Esophagus muscularis mucosa (tissue), 4 donors: ENCODE measurements at regions not wholly inside any gene's neighbourhood (a gene's known extent, or its start where the extent isn't known, plus 50 kb on each side); places are given as distances from the start of the nearest gene placed in this dataset.

ENCODE experiments used
- EP300 ChIP-seq: sonication (generic); formaldehyde crosslinking; IDR thresholded peaks from one replicate; pipeline ENCODE4 v1.6.1; 2017; ENCODE audit warnings: antibody characterized with exemption
- POLR2A ChIP-seq: fragments of 450-650 bp; IDR thresholded peaks from one replicate; pipeline ENCODE4 v1.6.1; 2017; ENCODE audit warnings: antibody characterized with exemption, moderate library complexity, mild to moderate bottlenecking, low read depth
- POLR2AphosphoS5 ChIP-seq, 2 donors: sonication (generic); formaldehyde crosslinking; IDR thresholded peaks; one replicate each; pipeline ENCODE4 v1.6.1; 2017; ENCODE audit warnings: antibody characterized with exemption in 2 of 2
- TF ChIP-seq, protein P1 (sequence below), 3 experiments: fragments of 200-600 bp in 2 of 3; fragments of 450-650 bp in 1 of 3; sonication (generic) in 2 of 3; IDR thresholded peaks; one replicate each; pipeline ENCODE4 v1.5.1; 2017 to 2019; ENCODE audit warnings: antibody characterized with exemption in 3 of 3, mild to moderate bottlenecking in 2 of 3, moderate library complexity in 1 of 3

GRCh38 chr12:78490861-78491260, 373.7 kb upstream of the SYT1 start:
- TF ChIP-seq POLR2A (no peak), EP300 (no peak), POLR2AphosphoS5 (IDR thresholded peaks at IDR 0.05) (no peak)
- TF ChIP-seq, protein P1, sequence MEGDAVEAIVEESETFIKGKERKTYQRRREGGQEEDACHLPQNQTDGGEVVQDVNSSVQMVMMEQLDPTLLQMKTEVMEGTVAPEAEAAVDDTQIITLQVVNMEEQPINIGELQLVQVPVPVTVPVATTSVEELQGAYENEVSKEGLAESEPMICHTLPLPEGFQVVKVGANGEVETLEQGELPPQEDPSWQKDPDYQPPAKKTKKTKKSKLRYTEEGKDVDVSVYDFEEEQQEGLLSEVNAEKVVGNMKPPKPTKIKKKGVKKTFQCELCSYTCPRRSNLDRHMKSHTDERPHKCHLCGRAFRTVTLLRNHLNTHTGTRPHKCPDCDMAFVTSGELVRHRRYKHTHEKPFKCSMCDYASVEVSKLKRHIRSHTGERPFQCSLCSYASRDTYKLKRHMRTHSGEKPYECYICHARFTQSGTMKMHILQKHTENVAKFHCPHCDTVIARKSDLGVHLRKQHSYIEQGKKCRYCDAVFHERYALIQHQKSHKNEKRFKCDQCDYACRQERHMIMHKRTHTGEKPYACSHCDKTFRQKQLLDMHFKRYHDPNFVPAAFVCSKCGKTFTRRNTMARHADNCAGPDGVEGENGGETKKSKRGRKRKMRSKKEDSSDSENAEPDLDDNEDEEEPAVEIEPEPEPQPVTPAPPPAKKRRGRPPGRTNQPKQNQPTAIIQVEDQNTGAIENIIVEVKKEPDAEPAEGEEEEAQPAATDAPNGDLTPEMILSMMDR (IDR thresholded peaks at IDR 0.05) = no peak
